ENCODE measurements at regions not wholly inside any gene's neighbourhood (a gene's known extent, or its start where the extent isn't known, plus 50 kb on each side); places are given as distances from the start of the nearest gene placed in this dataset.

GRCh38 chr16:50948268-50948930 lies 202.7 kb downstream of the SALL1 start (continued):
- TF ChIP-seq RAD21 (IDR thresholded peaks at IDR 0.05 in 1 of 2, conservative IDR thresholded peaks at IDR 0.05 in 1 of 2; ENCODE audit: low read depth in 2 of 2, low read length in 2 of 2) (no peak), SP4 (IDR thresholded peaks at IDR 0.05; ENCODE audit: low read length) (no peak), EZH2 (IDR thresholded peaks at IDR 0.05; ENCODE audit: low read depth, low read length, severe bottlenecking) (no peak), NANOG (IDR thresholded peaks at IDR 0.05; ENCODE audit: insufficient read depth, low read depth, low read length, poor library complexity, severe bottlenecking) (no peak), SAP30 (IDR thresholded peaks at IDR 0.05; ENCODE audit: insufficient read depth, insufficient replicate concordance, low read length) (no peak), USF2 (IDR thresholded peaks at IDR 0.05; ENCODE audit: low read length) (no peak), MAX (IDR thresholded peaks at IDR 0.05) (no peak), SIX5 (IDR thresholded peaks at IDR 0.05; ENCODE audit: low read depth, low read length) (no peak), RBBP5 (IDR thresholded peaks at IDR 0.05; ENCODE audit: borderline replicate concordance, low read depth, low read length) (no peak)
